Right atrium auricular region (tissue), 2 donors: ENCODE measurements at regions not wholly inside any gene's neighbourhood (a gene's known extent, or its start where the extent isn't known, plus 50 kb on each side); places are given as distances from the start of the nearest gene placed in this dataset.

Experiments used
- DNase-seq: peaks from one replicate; pipeline ENCODE4 v3.0.0-alpha.2; 2019; ENCODE audit warnings: low spot score
- H3K27ac ChIP-seq, 2 donors: fragments of 200-600 bp; sonication (generic); 1 replicate in 1 of 2; 2 replicates in 1 of 2; pipeline ENCODE4 v1.5.1; 2016 to 2019
- H3K27me3 ChIP-seq, 2 donors: fragments of 200-600 bp; sonication (generic); one replicate each; pipeline versions ENCODE4 v1.5.1 to v1.6.0; 2017 to 2019
- H3K36me3 ChIP-seq: fragments of 200-600 bp; sonication (generic); one replicate; pipeline ENCODE4 v1.5.1; 2016
- H3K4me1 ChIP-seq, 2 donors: fragments of 200-600 bp; sonication (generic); one replicate each; pipeline versions ENCODE4 v1.5.1 to v1.6.0; 2017 to 2019
- H3K4me3 ChIP-seq, 2 donors: fragments of 200-600 bp; sonication (generic); 1 replicate in 1 of 2; 2 replicates in 1 of 2; pipeline ENCODE4 v1.5.1; 2017 to 2019; ENCODE audit warnings: mild to moderate bottlenecking in 1 of 2, moderate library complexity in 1 of 2
- H3K9me3 ChIP-seq, 2 donors: fragments of 200-600 bp; sonication (generic); one replicate each; pipeline ENCODE4 v1.5.1; 2019
- CTCF ChIP-seq, 2 donors: fragments of 200-600 bp; sonication (generic); IDR thresholded peaks; one replicate each; pipeline ENCODE4 v1.5.1; 2019; ENCODE audit warnings: antibody characterized with exemption in 2 of 2

- H3K9me3 ChIP-seq = no peaks in the 10 kb centered on the region
- H3K27ac ChIP-seq = no peak overlapping the region
- no peak overlapping the region for H3K4me3 ChIP-seq
- peaks cover 0 to 12% of the 10 kb centered on the region in 2 donors for H3K4me1 ChIP-seq
- H3K27me3 ChIP-seq = no peaks in the 10 kb centered on the region
- TF ChIP-seq CTCF (IDR thresholded peaks at IDR 0.05) = no peak
- no peaks in the 10 kb centered on the region for H3K36me3 ChIP-seq
- DNase-seq = no peak
These were observed 67.3 kb upstream of the ZFR start for GRCh38 chr5:32511776-32512374.

GRCh38 chr5:32510860-32511259 is 66.3 kb upstream of the ZFR start:
- no peak overlapping the region for H3K4me3 ChIP-seq
- no peaks in the 10 kb centered on the region for H3K9me3 ChIP-seq
- no peak overlapping the region for H3K27ac ChIP-seq
- H3K4me1 ChIP-seq = peaks cover 0 to 22% of the 10 kb centered on the region in 2 donors
- TF ChIP-seq CTCF (IDR thresholded peaks at IDR 0.05) = no peak
- no peaks in the 10 kb centered on the region for H3K27me3 ChIP-seq
- no peak for DNase-seq
- H3K36me3 ChIP-seq = no peaks in the 10 kb centered on the region

- TF ChIP-seq CTCF (IDR thresholded peaks at IDR 0.05) = no peak
- Histone ChIP-seq H3K27ac (no peak overlapping the region), H3K4me3 (no peak overlapping the region), H3K4me1 (peaks cover 0 to 40% of the 10 kb centered on the region in 2 donors), H3K36me3 (no peaks in the 10 kb centered on the region), H3K9me3 (no peaks in the 10 kb centered on the region), H3K27me3 (no peaks in the 10 kb centered on the region)
- no peak for DNase-seq
These were observed 64.6 kb upstream of the ZFR start for GRCh38 chr5:32508806-32509805.

- no peak for TF ChIP-seq CTCF (IDR thresholded peaks at IDR 0.05)
- peaks cover 0 to 40% of the 10 kb centered on the region in 2 donors for H3K4me1 ChIP-seq
- no peaks in the 10 kb centered on the region for H3K36me3 ChIP-seq
- H3K4me3 ChIP-seq = no peak overlapping the region
- H3K27ac ChIP-seq = peak overlapping the region in 1 of 2 donors; percentile 27
- H3K9me3 ChIP-seq = no peaks in the 10 kb centered on the region
- H3K27me3 ChIP-seq = no peaks in the 10 kb centered on the region
- no peak for DNase-seq
These were observed 63.3 kb upstream of the ZFR start for GRCh38 chr5:32507738-32508434.

- Histone ChIP-seq H3K4me1 (peaks cover 0 to 40% of the 10 kb centered on the region in 2 donors), H3K27me3 (no peaks in the 10 kb centered on the region), H3K4me3 (no peak overlapping the region), H3K9me3 (no peaks in the 10 kb centered on the region), H3K36me3 (no peaks in the 10 kb centered on the region), H3K27ac (no peak overlapping the region)
- no peak for DNase-seq
- no peak for TF ChIP-seq CTCF (IDR thresholded peaks at IDR 0.05)
These were observed 62.3 kb upstream of the ZFR start for GRCh38 chr5:32506799-32507198.
